MCF 10A (cell line): ENCODE measurements at regions not wholly inside any gene's neighbourhood (a gene's known extent, or its start where the extent isn't known, plus 50 kb on each side); places are given as distances from the start of the nearest gene placed in this dataset.
A peak's percentile ranks its signal among the peaks of the same experiment; 100 is the strongest.

Source experiments
- BruUV-seq: library from RNA; stranded (reverse); fragments of 400-500 nt; replicated peaks from 2 replicates; lab custom pipeline; 2021; lab: Mats Ljungman, UMichigan
- CTCF ChIA-PET: fragments of 300-600 bp; sonication (Branson Sonifier 250); formaldehyde crosslinking; extraction: SDS; loops from one replicate; lab custom pipeline; 2021; ENCODE audit warnings: antibody characterized with exemption, inconsistent platforms; lab: Yijun Ruan, JAX
- POLR2A ChIA-PET: fragments of 300-600, 350-650 bp; sonication (Branson Sonifier 250); formaldehyde crosslinking; extraction: SDS; loops from one replicate; lab custom pipeline; 2020; ENCODE audit warnings: antibody characterized with exemption, inconsistent platforms; lab: Yijun Ruan, JAX
- DNase-seq: peaks from one replicate; pipeline ENCODE4 v3.0.0-alpha.2; 2018; ENCODE audit not compliant: unreplicated experiment
- H3K27ac Mint-ChIP-seq: one replicate; pipeline ENCODE4 v1.8.0; 2022; ENCODE audit warnings: mild to moderate bottlenecking, low read depth, mixed read lengths; ENCODE audit not compliant: unreplicated experiment
- H3K27me3 Mint-ChIP-seq: one replicate; pipeline ENCODE4 v1.8.0; 2022; ENCODE audit warnings: mixed read lengths; ENCODE audit not compliant: insufficient read depth, unreplicated experiment
- H3K36me3 Mint-ChIP-seq: one replicate; pipeline ENCODE4 v1.8.0; 2022; ENCODE audit warnings: mild to moderate bottlenecking, moderate library complexity, mixed read lengths; ENCODE audit not compliant: insufficient read depth, unreplicated experiment
- H3K4me1 Mint-ChIP-seq: one replicate; pipeline ENCODE4 v1.8.0; 2022; ENCODE audit warnings: mixed read lengths; ENCODE audit not compliant: insufficient read depth, unreplicated experiment
- H3K4me3 Mint-ChIP-seq: one replicate; pipeline ENCODE4 v1.8.0; 2022; ENCODE audit warnings: mild to moderate bottlenecking, moderate library complexity, mixed read lengths; ENCODE audit not compliant: unreplicated experiment
- H3K9me3 Mint-ChIP-seq: one replicate; pipeline ENCODE4 v1.8.0; 2022; ENCODE audit warnings: mixed read lengths; ENCODE audit not compliant: unreplicated experiment
- CTCF ChIP-seq: fragments of 200-600 bp; IDR thresholded peaks from one replicate; pipeline ENCODE4 v1.8.0; 2022; ENCODE audit warnings: antibody characterized with exemption, mild to moderate bottlenecking; ENCODE audit not compliant: unreplicated experiment
- intact Hi-C: fragments of 100-400 bp; cut with micrococcal nuclease; formaldehyde crosslinking; loops from 2 replicates; pipeline ENCODE4 v1.14.1; 2022

- no peak for TF ChIP-seq CTCF
- BruUV-seq: no TSS peak
- Mint-ChIP-seq H3K9me3 (no peaks in the 10 kb centered on the region), H3K4me1 (peaks cover 21% of the 10 kb centered on the region), H3K36me3 (no peaks in the 10 kb centered on the region), H3K27ac (peak overlapping the region; percentile 68), H3K4me3 (no peak overlapping the region), H3K27me3 (peaks cover 13% of the 10 kb centered on the region)
- intact Hi-C loops: no loop called here
- DNase-seq: peak; percentile 49
- CTCF ChIA-PET: interaction anchor here (0.6 kb wide), 2 partner anchors 59 to 969 kb away, joined by 3 read pairs; no protein-coding TSS in a partner anchor
- POLR2A ChIA-PET: interaction anchor here (1.2 kb wide), 1 partner anchor 10 kb away, joined by 4 read pairs; no protein-coding TSS in a partner anchor
Observed at GRCh38 chr11:100557830-100558611, 129.1 kb upstream of the ARHGAP42 start.

- ChIA-PET CTCF (interaction anchor here (0.8 kb wide), 1 partner anchor 18 kb away, joined by 3 read pairs; no protein-coding TSS in a partner anchor), POLR2A (no interaction called here)
- Mint-ChIP-seq H3K36me3 (no peaks in the 10 kb centered on the region), H3K27ac (no peak overlapping the region), H3K4me1 (peaks cover 21% of the 10 kb centered on the region), H3K9me3 (no peaks in the 10 kb centered on the region), H3K4me3 (no peak overlapping the region), H3K27me3 (peaks cover 5% of the 10 kb centered on the region)
- no TSS peak for BruUV-seq
- no peak for TF ChIP-seq CTCF
- DNase-seq: no peak
- intact Hi-C loops: no loop called here
Observed at GRCh38 chr11:100560606-100561005, 126.5 kb upstream of the ARHGAP42 start.

GRCh38 chr11:100561323-100561722 lies 125.8 kb upstream of the ARHGAP42 start:
- Mint-ChIP-seq H3K27ac (no peak overlapping the region), H3K4me3 (no peak overlapping the region), H3K27me3 (no peaks in the 10 kb centered on the region), H3K36me3 (no peaks in the 10 kb centered on the region), H3K4me1 (peaks cover 21% of the 10 kb centered on the region), H3K9me3 (no peaks in the 10 kb centered on the region)
- TF ChIP-seq CTCF: no peak
- no peak for DNase-seq
- intact Hi-C loops: no loop called here
- BruUV-seq: no TSS peak
- CTCF ChIA-PET: interaction anchor here (0.6 kb wide), 1 partner anchor 117 kb away, joined by 3 read pairs; no protein-coding TSS in a partner anchor
- POLR2A ChIA-PET: interaction anchor here (0.7 kb wide), 1 partner anchor 117 kb away, joined by 3 read pairs; no protein-coding TSS in a partner anchor

GRCh38 chr11:100562128-100562527 lies 125.0 kb upstream of the ARHGAP42 start:
- no peak for TF ChIP-seq CTCF
- Mint-ChIP-seq H3K4me3 (no peak overlapping the region), H3K27ac (peak overlapping the region; percentile 34), H3K36me3 (no peaks in the 10 kb centered on the region), H3K27me3 (no peaks in the 10 kb centered on the region), H3K4me1 (peaks cover 21% of the 10 kb centered on the region), H3K9me3 (no peaks in the 10 kb centered on the region)
- CTCF ChIA-PET: interaction anchor here (1.3 kb wide), 1 partner anchor 9 kb away, joined by 3 read pairs; no protein-coding TSS in a partner anchor
- peak; percentile 57 for DNase-seq
- POLR2A ChIA-PET: no interaction called here
- no TSS peak for BruUV-seq
- intact Hi-C loops: no loop called here
